ENCODE measurements at regions not wholly inside any gene's neighbourhood (a gene's known extent, or its start where the extent isn't known, plus 50 kb on each side); places are given as distances from the start of the nearest gene placed in this dataset.
"Not testable (repeated sequence)": the region's sequence is repeated elsewhere in the genome, so short reads cannot be mapped to it uniquely, and the experiment has no call there.

- TF ChIP-seq, protein P1, sequence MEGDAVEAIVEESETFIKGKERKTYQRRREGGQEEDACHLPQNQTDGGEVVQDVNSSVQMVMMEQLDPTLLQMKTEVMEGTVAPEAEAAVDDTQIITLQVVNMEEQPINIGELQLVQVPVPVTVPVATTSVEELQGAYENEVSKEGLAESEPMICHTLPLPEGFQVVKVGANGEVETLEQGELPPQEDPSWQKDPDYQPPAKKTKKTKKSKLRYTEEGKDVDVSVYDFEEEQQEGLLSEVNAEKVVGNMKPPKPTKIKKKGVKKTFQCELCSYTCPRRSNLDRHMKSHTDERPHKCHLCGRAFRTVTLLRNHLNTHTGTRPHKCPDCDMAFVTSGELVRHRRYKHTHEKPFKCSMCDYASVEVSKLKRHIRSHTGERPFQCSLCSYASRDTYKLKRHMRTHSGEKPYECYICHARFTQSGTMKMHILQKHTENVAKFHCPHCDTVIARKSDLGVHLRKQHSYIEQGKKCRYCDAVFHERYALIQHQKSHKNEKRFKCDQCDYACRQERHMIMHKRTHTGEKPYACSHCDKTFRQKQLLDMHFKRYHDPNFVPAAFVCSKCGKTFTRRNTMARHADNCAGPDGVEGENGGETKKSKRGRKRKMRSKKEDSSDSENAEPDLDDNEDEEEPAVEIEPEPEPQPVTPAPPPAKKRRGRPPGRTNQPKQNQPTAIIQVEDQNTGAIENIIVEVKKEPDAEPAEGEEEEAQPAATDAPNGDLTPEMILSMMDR (IDR thresholded peaks at IDR 0.05), result not testable (repeated sequence)
- TF ChIP-seq POLR2A, EP300 (IDR thresholded peaks at IDR 0.05): not testable (repeated sequence)
Observed at GRCh38 chr7:150042281-150042680, 168.5 kb downstream of the ATP6V0E2 start.
